Sigmoid colon (tissue), 4 donors: ENCODE measurements at regions not wholly inside any gene's neighbourhood (a gene's known extent, or its start where the extent isn't known, plus 50 kb on each side); places are given as distances from the start of the nearest gene placed in this dataset.
"Not testable (repeated sequence)": the region's sequence is repeated elsewhere in the genome, so short reads cannot be mapped to it uniquely, and the experiment has no call there.

Experiments
- EP300 ChIP-seq, 4 donors: sonication (generic); formaldehyde crosslinking; IDR thresholded peaks; one replicate each; pipeline ENCODE4 v1.6.1; 2017; ENCODE audit warnings: antibody characterized with exemption in 4 of 4
- POLR2A ChIP-seq, 2 donors: fragments of 450-650 bp; IDR thresholded peaks; one replicate each; pipeline ENCODE4 v1.6.1; 2016; ENCODE audit warnings: antibody characterized with exemption in 2 of 2, mild to moderate bottlenecking in 2 of 2, moderate library complexity in 2 of 2
- TF ChIP-seq, protein P1 (sequence below), 4 experiments: fragments of 450-650 bp in 3 of 4; fragments of 200-600 bp in 1 of 4; IDR thresholded peaks; one replicate each; pipeline ENCODE4 v1.5.1; 2016 to 2019; ENCODE audit warnings: antibody characterized with exemption in 4 of 4, mild to moderate bottlenecking in 3 of 4, moderate library complexity in 2 of 4

DNA sequence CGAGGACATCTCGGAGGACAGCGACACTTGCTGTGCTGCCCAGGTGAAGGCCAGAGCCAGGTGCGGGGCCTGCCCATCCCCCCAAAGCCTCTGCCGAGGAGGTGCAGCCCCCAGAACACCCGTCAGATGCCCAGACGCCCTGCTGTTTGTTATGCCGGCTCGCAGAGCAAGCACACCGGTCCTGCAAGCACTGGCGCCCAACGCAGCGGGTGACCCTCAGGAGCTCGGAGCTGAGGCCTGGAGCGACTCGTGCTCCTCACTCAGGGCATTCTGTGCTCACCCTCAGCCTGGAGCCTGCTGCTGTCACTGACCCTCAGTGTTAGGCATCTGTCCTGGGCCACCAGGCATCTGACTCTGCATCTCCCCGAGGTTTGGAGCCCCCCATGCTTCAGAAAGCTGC lies 199.0 kb downstream of the LIPI start:
- TF ChIP-seq, protein P1, sequence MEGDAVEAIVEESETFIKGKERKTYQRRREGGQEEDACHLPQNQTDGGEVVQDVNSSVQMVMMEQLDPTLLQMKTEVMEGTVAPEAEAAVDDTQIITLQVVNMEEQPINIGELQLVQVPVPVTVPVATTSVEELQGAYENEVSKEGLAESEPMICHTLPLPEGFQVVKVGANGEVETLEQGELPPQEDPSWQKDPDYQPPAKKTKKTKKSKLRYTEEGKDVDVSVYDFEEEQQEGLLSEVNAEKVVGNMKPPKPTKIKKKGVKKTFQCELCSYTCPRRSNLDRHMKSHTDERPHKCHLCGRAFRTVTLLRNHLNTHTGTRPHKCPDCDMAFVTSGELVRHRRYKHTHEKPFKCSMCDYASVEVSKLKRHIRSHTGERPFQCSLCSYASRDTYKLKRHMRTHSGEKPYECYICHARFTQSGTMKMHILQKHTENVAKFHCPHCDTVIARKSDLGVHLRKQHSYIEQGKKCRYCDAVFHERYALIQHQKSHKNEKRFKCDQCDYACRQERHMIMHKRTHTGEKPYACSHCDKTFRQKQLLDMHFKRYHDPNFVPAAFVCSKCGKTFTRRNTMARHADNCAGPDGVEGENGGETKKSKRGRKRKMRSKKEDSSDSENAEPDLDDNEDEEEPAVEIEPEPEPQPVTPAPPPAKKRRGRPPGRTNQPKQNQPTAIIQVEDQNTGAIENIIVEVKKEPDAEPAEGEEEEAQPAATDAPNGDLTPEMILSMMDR (IDR thresholded peaks at IDR 0.05), result not testable (repeated sequence)
- TF ChIP-seq POLR2A, EP300 (IDR thresholded peaks at IDR 0.05): not testable (repeated sequence)
